ENCODE measurements at regions not wholly inside any gene's neighbourhood (a gene's known extent, or its start where the extent isn't known, plus 50 kb on each side); places are given as distances from the start of the nearest gene placed in this dataset.
"Not testable (repeated sequence)": the region's sequence is repeated elsewhere in the genome, so short reads cannot be mapped to it uniquely, and the experiment has no call there.

GRCh38 chr9:85478847-85479246, 262.9 kb downstream of the AGTPBP1 start:
- intact Hi-C loops (cut with DNase I; ENCODE audit: low total_unique reads): no loop called here
- Histone ChIP-seq H3K27ac (no peak overlapping the region), H3K9me3 (peaks cover 0 to 20% (median 10%) of the 10 kb centered on the region in 8 donors), H3K4me3 (no peak overlapping the region), H3K27me3 (replicated peaks in 1 of 7) (peaks cover 0 to 10% (median 0%) of the 10 kb centered on the region in 7 donors), H3K4me1 (no peaks in the 10 kb centered on the region), H3K36me3 (no peaks in the 10 kb centered on the region)
- no peak for DNase-seq
- TF ChIP-seq POLR2AphosphoS5 (IDR thresholded peaks at IDR 0.05): no peak
- no peak for TF ChIP-seq CTCF (IDR thresholded peaks at IDR 0.05 in 8 of 11, conservative IDR thresholded peaks at IDR 0.05 in 3 of 11)
- no peak for TF ChIP-seq POLR2A (IDR thresholded peaks at IDR 0.05)
- 50 to 61% (median 52%) methylated on average over 3 of the region's 3 CpGs for WGBS, 5 donors

- H3K4me1 ChIP-seq; H3K27ac ChIP-seq; DNase-seq; intact Hi-C loops (cut with DNase I; ENCODE audit: low total_unique reads); H3K4me3 ChIP-seq; H3K36me3 ChIP-seq: not testable (repeated sequence)
- Histone ChIP-seq H3K9me3 (peaks cover 0 to 20% (median 10%) of the 10 kb centered on the region in 8 donors), H3K27me3 (replicated peaks in 1 of 7) (peaks cover 0 to 10% (median 0%) of the 10 kb centered on the region in 7 donors)
Observed at GRCh38 chr9:85474896-85475295, 266.9 kb downstream of the AGTPBP1 start.

GRCh38 chr9:85471791-85472190, 270.0 kb downstream of the AGTPBP1 start:
- H3K9me3 ChIP-seq: peaks cover 0 to 20% (median 10%) of the 10 kb centered on the region in 8 donors
- intact Hi-C loops (cut with DNase I; ENCODE audit: low total_unique reads): no loop called here
- H3K27me3 ChIP-seq (replicated peaks in 1 of 7): no peaks in the 10 kb centered on the region
- H3K4me3 ChIP-seq: no peak overlapping the region
- no peak for TF ChIP-seq CTCF (IDR thresholded peaks at IDR 0.05 in 8 of 11, conservative IDR thresholded peaks at IDR 0.05 in 3 of 11)
- TF ChIP-seq POLR2A (IDR thresholded peaks at IDR 0.05): no peak
- no peak for TF ChIP-seq POLR2AphosphoS5 (IDR thresholded peaks at IDR 0.05)
- no peaks in the 10 kb centered on the region for H3K36me3 ChIP-seq
- DNase-seq: no peak
- no peak overlapping the region for H3K27ac ChIP-seq
- 45 to 92% (median 80%) methylated on average over 1 of the region's 1 CpG for WGBS, 5 donors
- H3K4me1 ChIP-seq: no peaks in the 10 kb centered on the region

- no peaks in the 10 kb centered on the region for H3K4me1 ChIP-seq
- TF ChIP-seq CTCF (IDR thresholded peaks at IDR 0.05 in 8 of 11, conservative IDR thresholded peaks at IDR 0.05 in 3 of 11) (no peak), POLR2A (IDR thresholded peaks at IDR 0.05) (no peak), POLR2AphosphoS5 (IDR thresholded peaks at IDR 0.05) (no peak)
- no peak overlapping the region for H3K27ac ChIP-seq
- no peak for DNase-seq
- WGBS, 5 donors: 77 to 92% (median 90%) methylated on average over 10 of the region's 10 CpGs
- H3K27me3 ChIP-seq (replicated peaks in 1 of 7): no peaks in the 10 kb centered on the region
- no peak overlapping the region for H3K4me3 ChIP-seq
- intact Hi-C loops (cut with DNase I; ENCODE audit: low total_unique reads): no loop called here
- no peaks in the 10 kb centered on the region for H3K36me3 ChIP-seq
- peaks cover 0 to 1% (median 0%) of the 10 kb centered on the region in 8 donors for H3K9me3 ChIP-seq
Observed at GRCh38 chr9:85469041-85469440, 272.7 kb downstream of the AGTPBP1 start.

- Histone ChIP-seq H3K27me3 (replicated peaks in 1 of 7) (no peaks in the 10 kb centered on the region), H3K27ac (no peak overlapping the region), H3K9me3 (no peaks in the 10 kb centered on the region), H3K4me3 (no peak overlapping the region), H3K4me1 (no peaks in the 10 kb centered on the region), H3K36me3 (no peaks in the 10 kb centered on the region)
- intact Hi-C loops (cut with DNase I; ENCODE audit: low total_unique reads): no loop called here
- DNase-seq: no peak
- WGBS, 5 donors: 83 to 90% (median 88%) methylated on average over 10 of the region's 10 CpGs
- TF ChIP-seq POLR2AphosphoS5 (IDR thresholded peaks at IDR 0.05) (no peak), CTCF (IDR thresholded peaks at IDR 0.05 in 8 of 11, conservative IDR thresholded peaks at IDR 0.05 in 3 of 11) (no peak), POLR2A (IDR thresholded peaks at IDR 0.05) (no peak)
Observed at GRCh38 chr9:85466834-85467233, 274.9 kb downstream of the AGTPBP1 start.

- 87 to 96% (median 93%) methylated on average over 5 of the region's 5 CpGs for WGBS, 5 donors
- intact Hi-C loops (cut with DNase I; ENCODE audit: low total_unique reads); DNase-seq; H3K36me3 ChIP-seq; H3K9me3 ChIP-seq; H3K27ac ChIP-seq; H3K4me1 ChIP-seq; H3K4me3 ChIP-seq; H3K27me3 ChIP-seq (replicated peaks in 1 of 7): not testable (repeated sequence)
Observed at GRCh38 chr9:85458114-85458864, 283.5 kb downstream of the AGTPBP1 start.

Data from spleen (tissue), 11 donors.